ENCODE measurements at regions not wholly inside any gene's neighbourhood (a gene's known extent, or its start where the extent isn't known, plus 50 kb on each side); places are given as distances from the start of the nearest gene placed in this dataset.

- no peak for DNase-seq
These were observed 84.9 kb upstream of the DIO3 start for GRCh38 chr14:101476258-101476915.

DNA sequence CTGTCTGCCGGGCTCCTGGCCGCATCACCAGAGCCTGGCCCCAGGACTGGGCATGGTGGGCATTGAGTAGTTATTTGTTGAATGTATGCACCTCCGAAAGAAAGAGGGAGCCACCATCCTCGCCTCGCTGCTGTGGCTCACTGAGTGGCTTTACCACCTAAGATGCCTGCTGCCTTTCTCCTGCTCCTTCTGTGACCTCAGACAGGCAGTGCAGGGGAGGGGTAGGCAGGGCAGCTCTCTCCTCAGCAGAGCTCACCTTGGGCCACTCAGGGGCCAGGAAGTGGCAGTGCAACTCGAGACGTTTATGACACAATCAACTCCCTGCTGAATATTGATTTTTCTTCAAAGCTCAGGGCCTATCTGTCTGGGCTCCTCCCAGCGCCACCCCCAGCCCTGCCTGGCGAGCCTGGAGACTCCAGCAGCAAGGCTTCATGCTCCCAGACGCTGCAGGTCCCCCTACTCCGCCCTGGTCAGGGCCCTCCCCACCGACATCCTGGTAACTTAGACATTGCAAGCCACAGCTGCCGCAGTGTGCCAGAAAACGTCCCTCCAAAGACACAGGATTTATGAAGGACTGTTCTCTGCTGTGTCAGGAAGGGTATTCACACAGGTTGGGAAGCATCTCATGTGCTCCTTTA is 84.3 kb upstream of the DIO3 start:
- no peak for DNase-seq

- no peak for DNase-seq
These were observed 83.6 kb upstream of the DIO3 start for GRCh38 chr14:101477648-101478047.

- no peak for DNase-seq
These were observed 83.2 kb upstream of the DIO3 start for GRCh38 chr14:101478096-101478495.

DNA sequence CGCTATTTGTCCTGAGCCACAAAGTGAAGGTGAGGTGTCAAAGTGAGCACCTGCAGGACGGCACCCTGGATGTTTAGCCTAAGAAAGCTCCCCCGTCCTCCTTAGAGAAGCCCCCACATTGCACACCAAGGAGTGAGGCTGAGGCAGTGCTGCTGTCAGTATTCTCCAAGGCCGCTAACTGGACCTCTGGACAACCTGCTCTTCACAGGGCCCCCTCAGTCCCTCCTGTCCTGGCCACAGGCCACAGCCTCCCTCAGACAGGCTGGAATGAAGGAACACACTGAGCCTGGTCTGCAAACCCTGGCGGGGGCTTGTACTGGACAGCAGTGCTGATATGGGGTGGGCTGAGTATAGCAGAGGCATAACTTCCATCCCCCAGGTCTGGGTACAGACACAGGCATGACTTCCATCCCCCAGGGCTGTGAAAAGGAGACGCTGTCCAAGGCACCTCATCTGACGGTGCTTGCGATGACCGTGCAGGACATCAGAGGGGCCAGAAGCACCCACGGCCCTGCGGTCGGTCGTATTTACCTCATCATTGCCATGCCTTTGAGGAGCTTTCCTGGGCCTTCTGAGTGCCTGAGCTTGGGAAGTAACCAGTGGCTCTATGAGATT is 82.4 kb upstream of the DIO3 start:
- DNase-seq: no peak

GRCh38 chr14:101480022-101480746 is 81.1 kb upstream of the DIO3 start:
- no peak for DNase-seq

DNA sequence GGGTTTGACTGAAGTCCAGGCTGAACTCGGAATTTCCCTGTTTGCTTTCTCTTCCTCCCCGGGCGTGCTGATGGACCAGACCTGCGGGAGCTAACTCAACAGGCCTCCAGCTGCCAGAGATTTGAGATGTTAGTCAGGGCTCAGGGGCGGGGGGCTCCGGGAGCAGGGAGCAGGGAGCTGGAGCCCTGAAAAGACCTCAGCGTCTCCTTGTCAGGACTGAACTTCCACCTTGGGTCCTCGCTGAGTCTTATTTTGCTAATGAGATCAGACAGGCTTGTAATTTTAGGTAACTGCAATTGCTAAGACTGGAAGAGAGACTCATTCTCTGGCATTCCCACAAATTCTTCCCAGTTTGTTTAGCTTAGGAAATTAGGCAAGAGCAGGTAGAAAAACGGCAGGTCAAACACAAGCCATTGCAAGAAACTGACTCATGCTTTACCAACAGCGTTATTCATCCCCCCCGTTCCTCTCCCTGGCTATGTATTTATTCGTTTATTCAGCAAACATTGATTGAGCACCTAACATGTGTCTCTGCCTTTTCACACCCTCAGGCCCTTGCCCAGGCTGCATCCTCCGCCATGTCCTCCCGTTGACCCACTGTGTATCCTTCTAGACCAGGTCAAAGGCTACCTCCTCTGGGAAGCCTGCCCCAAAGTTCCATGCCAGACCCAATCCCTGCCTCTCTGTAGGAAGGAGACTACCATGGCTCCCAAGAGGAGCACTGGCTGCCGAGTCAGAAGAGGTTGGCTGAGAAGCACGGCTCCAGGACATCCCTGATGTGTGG is 80.4 kb upstream of the DIO3 start:
- DNase-seq: no peak

DNA sequence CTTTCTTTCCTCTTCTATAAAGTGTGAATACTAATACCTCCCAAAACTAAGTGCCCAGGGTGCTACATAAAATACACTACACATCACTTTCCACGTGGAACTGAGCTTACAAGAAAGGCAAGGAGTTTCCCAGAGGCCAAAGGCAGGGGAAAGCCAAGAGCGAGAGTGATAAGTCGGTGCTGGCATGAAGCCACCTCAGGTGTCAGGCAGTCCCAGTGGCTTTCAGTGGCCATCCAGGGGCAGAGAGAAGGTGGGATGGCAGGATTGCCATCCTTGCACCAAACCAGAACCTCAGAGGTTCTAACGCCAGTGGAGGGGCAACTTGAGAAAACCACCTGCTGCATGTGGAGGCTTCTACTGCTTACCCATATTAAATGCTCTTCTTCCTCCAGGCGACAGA is 79.7 kb upstream of the DIO3 start:
- no peak for DNase-seq

DNA sequence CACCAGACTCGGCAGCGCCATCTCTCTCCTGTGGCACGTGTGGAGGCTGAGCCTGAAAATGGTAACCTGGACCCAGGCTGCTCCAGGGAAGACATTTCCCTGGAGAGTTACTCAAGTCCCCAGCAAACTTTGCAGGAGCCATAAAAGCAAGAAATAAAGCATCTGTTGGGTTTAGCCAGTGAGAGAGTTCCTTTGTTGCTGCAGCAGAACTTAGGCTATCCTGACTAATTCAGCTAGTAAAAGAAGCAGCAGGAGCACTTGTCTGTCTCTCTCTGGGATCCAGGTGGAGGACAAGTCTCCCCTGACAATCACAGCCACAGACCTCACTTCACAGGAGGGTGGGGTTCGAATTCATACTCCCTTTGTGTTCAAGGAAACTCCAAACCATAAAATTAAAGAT is 79.2 kb upstream of the DIO3 start:
- no peak for DNase-seq

DNA sequence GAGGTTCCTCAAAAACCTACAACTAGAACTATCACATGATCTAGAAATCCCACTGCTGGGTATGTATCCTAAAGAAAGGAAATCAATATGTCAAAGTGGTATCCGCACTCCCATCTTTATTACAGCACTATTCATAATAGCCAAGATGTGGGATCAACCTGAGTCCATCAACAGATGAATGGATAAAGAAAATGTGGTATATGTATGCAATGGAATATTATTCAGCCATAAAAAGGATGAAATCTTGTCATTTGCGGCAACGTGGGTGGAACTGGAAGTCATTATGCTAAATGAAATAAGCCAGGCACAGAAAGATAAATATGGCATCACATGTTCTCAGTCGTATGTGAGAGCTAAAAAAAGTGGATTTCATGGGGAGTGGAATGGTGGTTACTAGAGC is 77.5 kb upstream of the DIO3 start:
- DNase-seq: no peak

DNA sequence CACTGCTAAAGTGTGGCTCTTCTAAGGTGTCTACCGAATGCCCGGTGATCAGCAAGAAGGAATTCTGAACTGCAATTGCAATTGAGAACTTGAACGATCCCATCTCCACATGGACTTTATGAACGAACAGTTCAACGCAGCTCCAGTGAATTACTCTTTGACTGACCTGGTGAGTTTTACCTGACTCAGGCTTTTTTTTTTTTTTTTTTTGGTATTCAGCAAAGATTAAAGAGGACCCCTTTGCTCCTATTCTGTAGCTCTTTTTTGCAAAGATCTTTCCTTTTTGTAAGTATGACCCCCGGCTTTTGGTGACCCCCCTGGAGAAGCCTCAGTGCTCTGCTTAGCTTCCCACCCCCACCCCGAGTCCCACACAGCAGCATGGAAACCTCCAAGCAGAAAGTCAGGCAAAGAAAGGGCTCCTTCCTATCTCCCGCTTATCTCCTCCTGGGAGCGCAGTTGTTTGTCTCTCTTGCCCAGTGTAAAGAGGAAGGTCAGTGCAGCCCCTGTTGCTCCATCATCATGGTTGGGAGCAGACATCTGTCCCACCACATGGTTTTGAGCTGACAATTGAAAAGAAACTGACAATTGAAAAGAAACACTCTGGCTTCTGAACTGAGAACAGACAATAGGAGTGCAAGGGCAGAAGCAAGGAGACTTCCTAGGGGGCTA is 72.1 kb upstream of the DIO3 start:
- DNase-seq: no peak

- no peak for DNase-seq
These were observed 70.5 kb upstream of the DIO3 start for GRCh38 chr14:101490771-101491170.

- no peak for DNase-seq
These were observed 69.5 kb upstream of the DIO3 start for GRCh38 chr14:101491841-101492240.

GRCh38 chr14:101492716-101493115 is 68.6 kb upstream of the DIO3 start:
- no peak for DNase-seq

DNA sequence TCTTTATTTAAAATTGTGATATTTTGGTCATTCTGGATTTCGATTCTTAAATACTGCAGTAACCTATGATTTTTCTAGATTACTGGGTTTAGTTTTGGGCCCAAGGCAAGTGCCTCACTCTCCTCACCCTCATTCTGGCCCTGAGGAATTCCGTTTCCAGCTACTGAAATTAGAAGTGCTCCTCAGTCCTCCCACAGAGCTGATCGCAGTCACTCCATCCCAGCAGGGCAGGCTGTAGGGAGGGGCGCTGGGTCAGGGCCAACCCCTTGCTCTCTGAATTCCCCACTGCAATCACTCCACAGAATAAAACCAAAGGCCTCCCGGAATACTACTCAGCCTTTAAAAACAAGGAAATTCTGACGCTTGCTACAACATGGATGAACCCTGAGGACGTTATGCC is 66.5 kb upstream of the DIO3 start:
- DNase-seq: no peak

DNA sequence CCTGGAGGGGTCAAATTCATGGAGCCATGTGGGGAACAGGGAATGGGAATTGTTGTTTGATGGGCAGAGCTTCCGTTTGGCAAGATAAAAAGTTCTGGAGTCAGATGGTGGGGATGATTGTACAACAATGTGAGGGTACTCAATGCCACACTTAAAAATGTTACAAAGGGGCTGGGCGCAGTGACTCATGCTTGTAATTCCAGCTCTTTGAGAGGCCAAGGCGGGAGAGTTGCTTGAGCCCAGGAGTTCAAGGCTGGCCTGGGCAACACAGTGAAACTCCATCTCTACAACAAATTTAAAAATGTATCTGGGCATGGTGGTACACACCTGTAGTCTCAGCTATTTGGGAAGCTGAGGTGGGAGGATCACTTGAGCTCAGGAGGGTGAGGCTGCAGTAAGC is 66.0 kb upstream of the DIO3 start:
- DNase-seq: no peak

GRCh38 chr14:101495827-101496775 is 65.2 kb upstream of the DIO3 start:
- no peak for DNase-seq

- DNase-seq: no peak
These were observed 64.3 kb upstream of the DIO3 start for GRCh38 chr14:101496776-101497683.

- no peak for DNase-seq
These were observed 63.4 kb upstream of the DIO3 start for GRCh38 chr14:101497684-101498525.

Data from activated CD4-positive, alpha-beta T cell treated with anti-CD3 and anti-CD28 coated beads, Interleukin-2, amount 50 U/mL, for 48 hours (primary cell).